ENCODE measurements at regions not wholly inside any gene's neighbourhood (a gene's known extent, or its start where the extent isn't known, plus 50 kb on each side); places are given as distances from the start of the nearest gene placed in this dataset.

DNA sequence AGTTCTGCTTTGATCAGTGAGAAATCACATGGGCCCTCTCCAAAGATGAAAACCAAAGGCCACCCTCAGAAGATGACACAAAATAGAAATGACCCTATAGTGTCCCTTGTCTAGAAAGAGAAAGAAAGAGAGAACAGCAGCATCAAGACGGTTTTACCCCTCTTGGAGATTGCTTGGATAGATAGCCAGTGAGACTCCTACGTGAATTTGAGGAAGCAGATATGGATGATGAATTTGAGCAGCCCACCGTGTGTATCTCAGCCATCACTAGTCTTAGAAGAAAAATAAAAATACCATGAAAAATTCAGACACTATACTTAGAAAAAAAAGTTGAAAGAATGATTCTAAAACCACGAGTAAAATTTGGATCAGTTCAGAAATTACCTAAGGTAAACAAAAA, 329.1 kb upstream of the CNTNAP5 start:
- TF ChIP-seq, protein P1, sequence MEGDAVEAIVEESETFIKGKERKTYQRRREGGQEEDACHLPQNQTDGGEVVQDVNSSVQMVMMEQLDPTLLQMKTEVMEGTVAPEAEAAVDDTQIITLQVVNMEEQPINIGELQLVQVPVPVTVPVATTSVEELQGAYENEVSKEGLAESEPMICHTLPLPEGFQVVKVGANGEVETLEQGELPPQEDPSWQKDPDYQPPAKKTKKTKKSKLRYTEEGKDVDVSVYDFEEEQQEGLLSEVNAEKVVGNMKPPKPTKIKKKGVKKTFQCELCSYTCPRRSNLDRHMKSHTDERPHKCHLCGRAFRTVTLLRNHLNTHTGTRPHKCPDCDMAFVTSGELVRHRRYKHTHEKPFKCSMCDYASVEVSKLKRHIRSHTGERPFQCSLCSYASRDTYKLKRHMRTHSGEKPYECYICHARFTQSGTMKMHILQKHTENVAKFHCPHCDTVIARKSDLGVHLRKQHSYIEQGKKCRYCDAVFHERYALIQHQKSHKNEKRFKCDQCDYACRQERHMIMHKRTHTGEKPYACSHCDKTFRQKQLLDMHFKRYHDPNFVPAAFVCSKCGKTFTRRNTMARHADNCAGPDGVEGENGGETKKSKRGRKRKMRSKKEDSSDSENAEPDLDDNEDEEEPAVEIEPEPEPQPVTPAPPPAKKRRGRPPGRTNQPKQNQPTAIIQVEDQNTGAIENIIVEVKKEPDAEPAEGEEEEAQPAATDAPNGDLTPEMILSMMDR (IDR thresholded peaks at IDR 0.05) = no peak

DNA sequence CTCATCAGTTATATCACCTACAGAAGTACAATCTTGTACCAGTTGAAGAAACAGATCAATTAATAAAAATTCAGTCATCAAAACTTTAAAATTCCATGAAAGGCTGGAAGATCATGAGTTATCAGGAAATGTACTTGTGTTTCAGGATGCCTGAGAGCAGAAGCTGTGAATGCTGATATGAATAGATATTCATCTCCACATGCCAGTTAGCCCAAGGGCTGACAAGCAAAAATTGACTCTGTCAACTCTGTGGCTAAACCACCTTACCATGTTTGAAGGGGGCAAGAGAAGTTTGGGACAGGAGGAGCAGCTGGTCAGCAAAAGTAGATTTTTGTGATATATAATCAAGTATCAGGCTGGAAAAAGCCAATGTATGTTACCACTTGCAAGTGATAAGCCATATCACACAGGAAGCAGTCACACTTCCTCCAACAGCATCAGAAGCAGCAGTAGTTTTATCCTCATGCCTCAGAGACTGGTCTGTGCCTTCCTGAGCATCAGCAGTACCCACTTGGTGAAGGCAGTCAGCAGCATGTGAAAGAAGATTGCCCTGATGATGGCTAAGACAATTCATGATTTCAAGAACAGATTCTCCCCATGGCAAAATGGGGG, 328.2 kb upstream of the CNTNAP5 start:
- TF ChIP-seq, protein P1 (IDR thresholded peaks at IDR 0.05) = no peak

DNA sequence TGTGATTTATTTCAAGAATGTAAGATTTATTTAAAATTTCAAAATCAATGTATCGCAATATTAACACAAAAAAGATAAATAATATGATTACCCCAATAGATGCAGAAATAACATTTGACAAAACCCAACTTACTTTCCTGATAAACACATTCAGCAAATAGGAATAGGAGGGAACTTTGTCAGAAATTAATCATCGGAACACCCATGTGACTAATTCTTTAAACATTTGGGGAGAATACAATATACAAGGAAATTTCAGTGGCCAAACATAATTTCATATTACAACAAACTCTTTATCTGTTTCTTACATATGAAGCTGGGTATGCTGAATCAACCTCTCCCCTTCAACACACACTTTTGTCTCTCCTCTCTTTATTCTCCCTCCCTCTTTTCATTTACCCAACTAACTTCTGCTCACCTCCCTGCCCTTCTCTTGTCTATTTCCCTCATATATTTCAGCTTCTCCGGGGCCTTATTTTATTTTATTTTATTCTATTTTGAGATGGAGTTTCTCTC, 309.6 kb upstream of the CNTNAP5 start:
- TF ChIP-seq, protein P1 (IDR thresholded peaks at IDR 0.05) = no peak

DNA sequence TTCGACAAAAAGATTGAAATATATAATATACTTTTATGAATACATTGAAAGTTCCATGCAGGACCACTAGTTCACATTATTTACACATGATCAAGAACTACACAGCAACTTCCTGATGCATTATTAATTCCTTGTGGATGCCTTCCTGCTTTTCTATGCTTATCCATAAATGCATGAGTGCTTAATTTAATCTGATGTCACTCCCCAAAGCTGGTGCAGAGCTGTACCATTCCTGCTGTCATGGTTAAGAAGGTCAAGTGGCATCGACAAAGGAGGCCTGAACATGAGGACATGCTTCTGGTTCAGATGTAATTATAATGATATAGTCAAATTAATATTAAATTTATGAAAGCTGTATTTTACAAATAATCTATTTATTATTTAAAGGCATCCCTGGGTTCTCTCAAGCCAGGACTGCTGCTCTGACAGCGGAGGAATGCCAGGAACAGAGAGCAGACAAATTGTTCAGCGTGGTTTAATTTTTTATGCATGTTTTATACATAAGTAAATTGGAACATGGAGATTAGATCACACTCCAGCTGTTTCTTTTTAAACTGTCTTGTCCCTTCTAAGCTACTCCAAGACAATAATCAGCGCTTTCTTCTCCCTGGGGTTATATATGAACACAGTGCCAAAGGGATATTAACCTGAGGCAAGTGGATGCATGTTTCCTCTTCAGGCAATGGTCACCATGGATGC, 307.3 kb upstream of the CNTNAP5 start:
- TF ChIP-seq, protein P1 (IDR thresholded peaks at IDR 0.05) = no peak

DNA sequence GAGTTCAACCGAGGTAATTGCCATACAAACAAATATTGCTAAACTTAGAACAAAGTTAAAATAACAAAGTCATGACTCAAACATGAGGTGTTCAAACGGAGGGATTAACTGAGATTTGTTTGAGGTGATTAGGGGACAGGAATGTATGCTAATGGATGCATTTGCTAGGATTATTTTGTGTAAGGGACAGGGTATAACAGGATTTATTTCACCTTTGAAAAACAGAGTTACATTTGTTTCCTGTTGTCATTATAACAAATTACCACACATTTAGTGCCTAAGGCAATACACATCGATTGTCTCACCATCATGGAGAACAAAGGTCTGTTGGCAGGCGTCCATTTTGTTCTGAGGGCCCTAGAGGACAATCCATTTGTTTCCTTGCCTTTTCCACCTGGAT, 304.3 kb upstream of the CNTNAP5 start:
- TF ChIP-seq, protein P1 (IDR thresholded peaks at IDR 0.05) = no peak

DNA sequence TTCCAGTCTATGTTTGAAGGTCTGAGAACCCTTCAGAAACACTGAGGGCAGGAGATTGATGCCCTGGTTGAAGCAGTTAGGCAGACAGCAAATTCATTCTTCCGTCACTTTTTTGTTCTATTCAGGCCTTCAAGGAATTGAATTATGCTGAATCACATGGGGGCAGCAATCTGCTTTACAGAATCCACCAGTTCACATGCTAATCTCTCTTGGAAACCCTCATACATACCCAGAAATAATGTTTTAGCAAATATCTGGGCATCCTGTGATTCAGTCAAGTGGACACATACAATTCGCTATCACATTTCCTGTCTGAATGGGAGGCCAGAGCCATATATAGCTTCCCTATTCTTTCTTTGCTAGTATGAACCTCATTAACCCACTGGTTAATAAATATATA, 301.4 kb upstream of the CNTNAP5 start:
- TF ChIP-seq, protein P1 (IDR thresholded peaks at IDR 0.05) = no peak

DNA sequence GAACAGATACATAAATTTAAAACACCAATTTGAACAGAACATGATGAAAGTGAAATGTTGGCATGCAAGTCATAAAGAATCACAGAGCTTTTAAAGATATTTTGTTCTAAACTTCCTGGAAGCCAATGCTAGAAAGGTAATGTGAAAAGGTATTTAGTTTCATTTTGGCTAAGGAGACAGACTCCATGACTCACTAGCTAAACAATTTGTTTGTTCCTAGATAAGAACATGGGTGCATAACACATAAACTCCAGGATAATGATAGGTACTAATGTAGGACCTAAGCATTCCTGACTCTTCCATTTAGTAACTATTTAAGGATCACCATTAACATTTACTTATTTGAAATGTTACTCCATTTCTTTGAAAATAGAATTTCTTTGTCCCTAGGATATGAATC, 292.5 kb upstream of the CNTNAP5 start:
- TF ChIP-seq, protein P1 (IDR thresholded peaks at IDR 0.05) = no peak
